ENCODE measurements at regions not wholly inside any gene's neighbourhood (a gene's known extent, or its start where the extent isn't known, plus 50 kb on each side); places are given as distances from the start of the nearest gene placed in this dataset.

DNA sequence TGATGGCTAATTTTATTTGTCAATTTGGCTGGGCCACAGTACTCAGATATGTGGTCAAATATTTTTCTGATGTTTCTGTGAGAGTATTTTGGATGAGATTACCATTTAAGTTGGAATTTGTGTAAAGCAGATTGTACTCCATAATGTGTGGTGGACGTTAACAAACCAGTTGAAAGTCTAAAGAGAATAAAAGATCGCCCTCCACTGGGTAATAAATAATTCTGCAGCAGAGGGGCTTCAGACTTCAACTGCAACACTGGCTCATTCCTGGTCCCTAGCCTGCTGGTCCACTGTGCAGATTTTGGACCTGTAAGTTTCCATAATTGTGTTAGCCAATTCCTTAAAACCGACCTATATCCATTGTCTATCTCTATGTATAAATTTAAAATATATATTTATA, 540.3 kb downstream of the PCDH18 start:
- ATAC-seq (no peak), FAIRE-seq (no peak), DNase-seq (no peak)
- Histone ChIP-seq H3K27me3 (no peaks in the 10 kb centered on the region), H3K36me3 (no peaks in the 10 kb centered on the region), H3K9me3 (peaks cover 0 to 2% (median 0%) of the 10 kb centered on the region in 4 donors), H3K4me1 (no peaks in the 10 kb centered on the region), H3K4me3 (no peak overlapping the region), H3K27ac (no peak overlapping the region)
- intact Hi-C loops (cut with DNase I) = no loop called here
- 45% methylated on average over 3 of the region's 3 CpGs for whole genome bisulfite sequencing, 2 donors
- TF ChIP-seq, protein P1, sequence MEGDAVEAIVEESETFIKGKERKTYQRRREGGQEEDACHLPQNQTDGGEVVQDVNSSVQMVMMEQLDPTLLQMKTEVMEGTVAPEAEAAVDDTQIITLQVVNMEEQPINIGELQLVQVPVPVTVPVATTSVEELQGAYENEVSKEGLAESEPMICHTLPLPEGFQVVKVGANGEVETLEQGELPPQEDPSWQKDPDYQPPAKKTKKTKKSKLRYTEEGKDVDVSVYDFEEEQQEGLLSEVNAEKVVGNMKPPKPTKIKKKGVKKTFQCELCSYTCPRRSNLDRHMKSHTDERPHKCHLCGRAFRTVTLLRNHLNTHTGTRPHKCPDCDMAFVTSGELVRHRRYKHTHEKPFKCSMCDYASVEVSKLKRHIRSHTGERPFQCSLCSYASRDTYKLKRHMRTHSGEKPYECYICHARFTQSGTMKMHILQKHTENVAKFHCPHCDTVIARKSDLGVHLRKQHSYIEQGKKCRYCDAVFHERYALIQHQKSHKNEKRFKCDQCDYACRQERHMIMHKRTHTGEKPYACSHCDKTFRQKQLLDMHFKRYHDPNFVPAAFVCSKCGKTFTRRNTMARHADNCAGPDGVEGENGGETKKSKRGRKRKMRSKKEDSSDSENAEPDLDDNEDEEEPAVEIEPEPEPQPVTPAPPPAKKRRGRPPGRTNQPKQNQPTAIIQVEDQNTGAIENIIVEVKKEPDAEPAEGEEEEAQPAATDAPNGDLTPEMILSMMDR (IDR thresholded peaks at IDR 0.05) = no peak

DNA sequence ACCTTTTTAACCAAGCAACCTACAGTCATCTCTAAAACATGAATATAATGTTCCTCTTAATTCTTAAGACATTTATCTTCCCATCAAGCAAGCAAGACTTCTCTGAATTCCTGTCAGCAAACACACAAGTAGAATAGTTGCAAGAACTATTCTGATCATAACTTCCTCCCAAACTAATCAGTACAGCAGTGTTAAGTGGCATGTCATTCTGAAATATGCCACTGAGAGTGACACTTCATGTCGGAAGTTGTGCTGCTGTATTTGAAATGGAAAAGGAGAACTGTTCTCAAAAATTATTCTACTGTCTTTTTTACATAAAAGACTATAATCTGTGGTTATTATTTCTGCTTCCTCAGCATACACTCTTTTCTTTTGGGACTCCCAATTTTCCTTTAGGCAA, 546.6 kb downstream of the PCDH18 start:
- H3K4me3 ChIP-seq = no peak overlapping the region
- no peaks in the 10 kb centered on the region for H3K36me3 ChIP-seq
- no peaks in the 10 kb centered on the region for H3K27me3 ChIP-seq
- no peak overlapping the region for H3K27ac ChIP-seq
- intact Hi-C loops (cut with DNase I) = no loop called here
- no peak for FAIRE-seq
- no peak for DNase-seq
- WGBS, 2 donors = 25 to 46% methylated on average over 1 of the region's 1 CpG
- no peak for ATAC-seq
- TF ChIP-seq, protein P1 (IDR thresholded peaks at IDR 0.05) = no peak
- peaks cover 0 to 2% (median 0%) of the 10 kb centered on the region in 4 donors for H3K9me3 ChIP-seq
- H3K4me1 ChIP-seq = no peaks in the 10 kb centered on the region

DNA sequence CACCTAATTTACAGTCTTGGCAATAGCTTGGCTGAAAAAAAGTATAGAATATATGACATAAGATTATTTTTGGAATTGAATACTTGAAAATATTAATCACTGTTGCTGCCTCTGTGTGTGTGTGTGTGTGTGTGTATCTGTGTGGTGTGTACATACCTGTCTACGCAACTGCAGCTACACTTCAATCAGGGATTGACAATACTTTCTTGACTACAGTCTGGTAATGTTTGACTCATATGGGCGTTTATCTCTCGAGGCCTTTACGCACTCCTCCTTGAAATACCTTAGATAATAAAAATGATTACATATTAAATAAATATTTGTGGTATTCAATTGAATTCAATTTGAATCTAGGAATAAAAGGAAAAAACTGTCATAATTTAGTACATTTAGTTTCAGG, 565.2 kb downstream of the PCDH18 start:
- Histone ChIP-seq H3K9me3 (no peaks in the 10 kb centered on the region), H3K4me3 (no peak overlapping the region), H3K36me3 (no peaks in the 10 kb centered on the region), H3K27me3 (no peaks in the 10 kb centered on the region), H3K27ac (no peak overlapping the region), H3K4me1 (no peaks in the 10 kb centered on the region)
- ATAC-seq (no peak), FAIRE-seq (no peak), DNase-seq (no peak)
- TF ChIP-seq, protein P1 (IDR thresholded peaks at IDR 0.05) = no peak
- intact Hi-C loops (cut with DNase I) = no loop called here
- WGBS, 2 donors = 18 to 23% methylated on average over 4 of the region's 4 CpGs

DNA sequence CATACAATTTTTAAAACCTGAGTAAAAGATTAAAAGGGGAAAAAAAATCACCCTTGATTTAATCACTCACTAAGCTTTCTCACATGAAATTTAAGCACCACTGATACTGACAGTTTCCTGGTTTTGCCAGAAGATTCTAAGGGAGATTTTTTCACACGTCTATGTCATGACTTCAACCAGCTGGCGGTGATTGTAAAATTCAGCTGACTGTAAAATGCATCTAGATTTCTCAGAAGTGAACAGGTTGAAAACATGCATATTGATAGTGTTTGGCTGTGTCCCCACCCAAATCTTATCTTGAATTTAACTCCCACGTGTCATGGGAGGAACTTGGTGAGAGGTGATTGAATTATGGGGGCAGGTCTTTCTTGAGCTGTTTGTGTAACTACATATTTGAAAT, 566.8 kb downstream of the PCDH18 start:
- no peak for ATAC-seq
- no peaks in the 10 kb centered on the region for H3K9me3 ChIP-seq
- WGBS, 2 donors = 35 to 49% methylated on average over 3 of the region's 3 CpGs
- TF ChIP-seq, protein P1 (IDR thresholded peaks at IDR 0.05) = no peak
- DNase-seq = no peak
- FAIRE-seq = no peak
- H3K4me1 ChIP-seq = no peaks in the 10 kb centered on the region
- no peaks in the 10 kb centered on the region for H3K36me3 ChIP-seq
- no peaks in the 10 kb centered on the region for H3K27me3 ChIP-seq
- no peak overlapping the region for H3K27ac ChIP-seq
- no peak overlapping the region for H3K4me3 ChIP-seq
- intact Hi-C loops (cut with DNase I) = no loop called here

DNA sequence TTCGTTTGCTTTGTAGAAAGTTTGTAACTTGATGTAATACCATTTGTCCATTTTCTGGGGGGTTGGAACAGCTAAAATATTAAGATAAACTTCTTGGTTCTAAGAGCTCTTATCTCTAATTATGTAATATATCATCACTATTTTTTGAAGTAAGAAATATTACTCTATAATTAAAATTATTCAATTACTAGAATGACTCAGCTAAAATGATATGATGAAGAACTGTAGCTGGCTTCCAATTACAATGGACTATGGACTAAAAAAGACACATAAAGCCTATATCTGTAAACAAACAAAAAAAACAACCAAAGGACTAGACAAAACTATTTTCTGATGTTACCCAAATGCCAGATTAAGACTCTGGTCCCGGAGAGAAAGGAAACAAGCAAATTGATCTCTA, 569.4 kb downstream of the PCDH18 start:
- DNase-seq = no peak
- no peak for ATAC-seq
- Histone ChIP-seq H3K36me3 (no peaks in the 10 kb centered on the region), H3K27me3 (no peaks in the 10 kb centered on the region), H3K9me3 (no peaks in the 10 kb centered on the region), H3K4me3 (no peak overlapping the region), H3K27ac (no peak overlapping the region), H3K4me1 (no peaks in the 10 kb centered on the region)
- intact Hi-C loops (cut with DNase I) = no loop called here
- FAIRE-seq = no peak
- TF ChIP-seq, protein P1 (IDR thresholded peaks at IDR 0.05) = no peak
- 46 to 58% methylated on average over 2 of the region's 2 CpGs for WGBS, 2 donors
